IMR-90 (cell line): ENCODE measurements at regions not wholly inside any gene's neighbourhood (a gene's known extent, or its start where the extent isn't known, plus 50 kb on each side); places are given as distances from the start of the nearest gene placed in this dataset.

ENCODE experiments used
- ATAC-seq: fragments of 200-7000 bp; cut with Tn5 transposase; 2 replicates; pipeline ENCODE4 v1.9.1; 2020; ENCODE audit warnings: low read depth, mild to moderate bottlenecking, moderate library complexity
- BruUV-seq: library from RNA; stranded (reverse); fragments of 400-500 nt; replicated peaks from 2 replicates; lab custom pipeline; 2021; lab: Mats Ljungman, UMichigan
- CTCF ChIA-PET: fragments of 300-600 bp; formaldehyde crosslinking; extraction: SDS; loops from one replicate; lab custom pipeline; 2021; ENCODE audit warnings: antibody characterized with exemption; lab: Yijun Ruan, JAX
- POLR2A ChIA-PET: fragments of 300-600 bp; sonication (Branson Sonifier 250); formaldehyde crosslinking; loops from one replicate; lab custom pipeline; 2022; ENCODE audit warnings: antibody characterized with exemption; ENCODE audit not compliant: unreplicated experiment; lab: Charles Lee
- DNase-seq: peaks from one replicate; pipeline ENCODE4 v3.0.0; 2013
- H2AFZ ChIP-seq: replicated peaks from 2 replicates; pipeline ENCODE3; 2013; ENCODE audit warnings: low read length, mild to moderate bottlenecking; ENCODE audit not compliant: poor library complexity
- H2AK5ac ChIP-seq: 2 replicates; pipeline ENCODE4 v1.6.1; 2013; ENCODE audit warnings: low read depth, low read length, inconsistent platforms
- H2AK9ac ChIP-seq: replicated peaks from 2 replicates; pipeline ENCODE3; 2013; ENCODE audit warnings: mild to moderate bottlenecking, low read depth, low read length, moderate library complexity; ENCODE audit not compliant: poor library complexity
- H2BK120ac ChIP-seq: 2 replicates; pipeline ENCODE4 v1.6.1; 2013; ENCODE audit warnings: low read depth, low read length, inconsistent platforms
- H2BK15ac ChIP-seq: 3 replicates; pipeline ENCODE4 v1.6.1; 2013; ENCODE audit warnings: low read depth, low read length, inconsistent platforms
- H2BK20ac ChIP-seq: 2 replicates; pipeline ENCODE4 v1.6.1; 2013; ENCODE audit warnings: low read depth, mild to moderate bottlenecking, inconsistent platforms, low read length, moderate library complexity
- H2BK5ac ChIP-seq: 2 replicates; pipeline ENCODE4 v1.6.1; 2013; ENCODE audit warnings: mild to moderate bottlenecking, low read depth, low read length, inconsistent platforms; ENCODE audit not compliant: poor library complexity, severe bottlenecking
- H3K14ac ChIP-seq: replicated peaks from 2 replicates; pipeline ENCODE4 v1.6.1; 2013; ENCODE audit warnings: low read depth, low read length, inconsistent platforms
- H3K18ac ChIP-seq: 2 replicates; pipeline ENCODE4 v1.6.1; 2013; ENCODE audit warnings: low read depth, low read length, control low read depth
- H3K23ac ChIP-seq: 2 replicates; pipeline ENCODE4 v1.6.1; 2013; ENCODE audit warnings: low read depth, low read length, inconsistent platforms
- H3K27ac ChIP-seq: 2 replicates; pipeline ENCODE4 v1.5.1; 2013; ENCODE audit warnings: mild to moderate bottlenecking, control low read depth, low read length; ENCODE audit not compliant: insufficient read depth
- H3K27me3 ChIP-seq: 2 replicates; pipeline ENCODE4 v1.6.1; 2013; ENCODE audit warnings: low read length; ENCODE audit not compliant: control insufficient read depth, insufficient read depth
- H3K36me3 ChIP-seq: 2 replicates; pipeline ENCODE4 v1.6.1; 2013; ENCODE audit warnings: low read length, mixed read lengths; ENCODE audit not compliant: control insufficient read depth, insufficient read depth
- H3K4ac ChIP-seq: 2 replicates; pipeline ENCODE4 v1.6.1; 2013; ENCODE audit warnings: low read depth, low read length, inconsistent platforms
- H3K4me1 ChIP-seq: 2 replicates; pipeline ENCODE4 v1.6.1; 2013; ENCODE audit warnings: low read length, mixed read lengths; ENCODE audit not compliant: control insufficient read depth, insufficient read depth
- H3K4me2 ChIP-seq: 2 replicates; pipeline ENCODE4 v1.6.1; 2013; ENCODE audit warnings: low read depth, mild to moderate bottlenecking, control low read depth, low read length, moderate library complexity
- H3K4me3 ChIP-seq: 2 replicates; pipeline ENCODE4 v1.5.1; 2013; ENCODE audit warnings: low read depth, mild to moderate bottlenecking, control low read depth, low read length, moderate library complexity; ENCODE audit not compliant: insufficient read depth
- H3K56ac ChIP-seq: 2 replicates; pipeline ENCODE4 v1.6.1; 2013; ENCODE audit warnings: low read length, inconsistent platforms; ENCODE audit not compliant: insufficient read depth; ENCODE audit errors: extremely low read depth
- H3K79me1 ChIP-seq, 2 experiments: 2 replicates each; pipeline ENCODE4 v1.6.1; 2013; ENCODE audit warnings: low read length in 2 of 2, inconsistent platforms in 1 of 2, low read depth in 1 of 2
- H3K9ac ChIP-seq: 2 replicates; pipeline ENCODE4 v1.6.1; 2013; ENCODE audit warnings: low read depth, low read length, control low read depth
- H3K9me1 ChIP-seq: 2 replicates; pipeline ENCODE4 v1.6.1; 2013; ENCODE audit warnings: low read length, inconsistent platforms; ENCODE audit not compliant: insufficient read depth
- H3K9me3 ChIP-seq: 2 replicates; pipeline ENCODE4 v1.6.1; 2013; ENCODE audit warnings: low read length; ENCODE audit not compliant: control insufficient read depth, insufficient read depth
- H4K20me1 ChIP-seq: 2 replicates; pipeline ENCODE4 v1.6.1; 2013; ENCODE audit warnings: low read length, inconsistent platforms; ENCODE audit not compliant: insufficient read depth
- H4K5ac ChIP-seq: 2 replicates; pipeline ENCODE4 v1.6.1; 2013; ENCODE audit warnings: mild to moderate bottlenecking, low read depth, low read length, control low read depth
- H4K8ac ChIP-seq, 2 experiments: 2 replicates each; pipeline ENCODE4 v1.6.1; 2013; ENCODE audit warnings: low read depth in 2 of 2, low read length in 2 of 2, control low read depth in 1 of 2, inconsistent platforms in 1 of 2
- H4K91ac ChIP-seq: 2 replicates; pipeline ENCODE4 v1.6.1; 2013; ENCODE audit warnings: low read depth, low read length, inconsistent platforms; ENCODE audit not compliant: insufficient read depth
- CEBPB ChIP-seq: IDR thresholded peaks from 2 replicates; pipeline ENCODE4 v1.6.1; 2012; ENCODE audit warnings: low read depth, low read length, improper control_type of control experiment
- CHD1 ChIP-seq: IDR thresholded peaks from 2 replicates; pipeline ENCODE4 v1.6.1; 2012; ENCODE audit warnings: low read depth, low read length, improper control_type of control experiment
- RAD21 ChIP-seq: IDR thresholded peaks from 2 replicates; pipeline ENCODE4 v1.6.1; 2012; ENCODE audit warnings: low read length, improper control_type of control experiment
- WGBS, 2 experiments: methylation state at CpG; one replicate each; pipeline versions ENCODE4 v1.1.5 to v1.1.7; 2013; ENCODE audit warnings: missing lambda C conversion rate in 2 of 2; ENCODE audit not compliant: insufficient read length in 1 of 2; ENCODE audit errors: extremely low coverage in 2 of 2; 5-methylcytosine and 5-hydroxymethylcytosine counted together
- dilution Hi-C: fragments of 300-500 bp; cut with HindIII; formaldehyde crosslinking; loops from one replicate; pipeline ENCODE4 v1.14.3; 2018; ENCODE audit warnings: low sequenced_read_pairs; ENCODE audit not compliant: unreplicated experiment
- in situ Hi-C: fragments of 300-500 bp; cut with MboI; formaldehyde crosslinking; loops from 3 replicates; pipeline ENCODE4 v1.14.3; 2019; ENCODE audit warnings: low sequenced_read_pairs, inconsistent platforms, mixed read lengths
- intact Hi-C: fragments of 100-400 bp; cut with micrococcal nuclease; formaldehyde crosslinking; loops from 2 replicates; pipeline ENCODE4 v1.10.0; 2022
- TF ChIP-seq, protein P1 (sequence below): conservative IDR thresholded peaks from 2 replicates; pipeline ENCODE4 v1.5.1; 2012; ENCODE audit warnings: mild to moderate bottlenecking, low read depth, low read length, improper control_type of control experiment

DNA sequence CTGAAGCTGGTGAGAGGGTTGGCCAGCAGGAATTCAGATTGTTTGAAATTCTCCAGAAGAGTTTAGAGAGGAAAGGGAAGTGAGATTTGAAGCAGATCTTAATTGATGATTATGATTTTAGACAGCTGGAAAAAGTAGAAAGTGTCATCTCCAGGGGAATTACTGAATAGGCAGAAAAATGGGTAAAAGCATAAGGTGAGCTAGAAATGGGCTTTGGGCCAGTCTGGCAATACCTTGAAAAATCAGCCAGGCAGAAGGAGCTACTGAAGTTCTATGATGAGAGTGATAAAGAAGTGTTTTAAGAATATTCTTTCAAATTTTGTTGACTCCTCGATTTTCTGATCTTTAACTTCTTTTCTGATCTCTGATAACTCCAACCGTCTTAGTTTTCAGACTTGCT lies 172.9 kb upstream of the CCDC150 start:
- H3K36me3 ChIP-seq, result no peaks in the 10 kb centered on the region
- no peak overlapping the region for H2BK120ac ChIP-seq
- no peak overlapping the region for H3K4ac ChIP-seq
- no peak overlapping the region for H3K56ac ChIP-seq
- peaks cover 2% of the 10 kb centered on the region; the same call in 1 of the 2 replicates for H3K27me3 ChIP-seq
- no peak overlapping the region for H4K91ac ChIP-seq
- H4K20me1 ChIP-seq, result no peaks in the 10 kb centered on the region
- H3K4me1 ChIP-seq, result no peaks in the 10 kb centered on the region
- H2AFZ ChIP-seq, result no peak overlapping the region
- no peak overlapping the region for H3K23ac ChIP-seq
- H2BK5ac ChIP-seq, result no peak overlapping the region
- H4K8ac ChIP-seq, result no peak overlapping the region
- no peak overlapping the region for H2AK5ac ChIP-seq
- in situ Hi-C loops, result no loop called here
- H3K27ac ChIP-seq, result no peak overlapping the region
- BruUV-seq, result no TSS peak
- no peak overlapping the region for H3K4me2 ChIP-seq
- no peak overlapping the region for H3K9ac ChIP-seq
- no peaks in the 10 kb centered on the region for H3K79me1 ChIP-seq
- no CpG with 5 or more reads among the region's 2 CpGs for WGBS, 2 experiments
- no peaks in the 10 kb centered on the region for H3K9me3 ChIP-seq
- no peaks in the 10 kb centered on the region for H3K9me1 ChIP-seq
- no peak overlapping the region for H3K18ac ChIP-seq
- ChIA-PET POLR2A (no interaction called here), CTCF (interaction anchor here (0.6 to 3.5 kb wide), 2 partner anchors 13 to 200 kb away, joined by 3 to 13 read pairs; no protein-coding TSS in a partner anchor)
- H4K5ac ChIP-seq, result no peak overlapping the region
- DNase-seq (no peak), ATAC-seq (no peak)
- TF ChIP-seq RAD21, result no peak
- TF ChIP-seq, protein P1, sequence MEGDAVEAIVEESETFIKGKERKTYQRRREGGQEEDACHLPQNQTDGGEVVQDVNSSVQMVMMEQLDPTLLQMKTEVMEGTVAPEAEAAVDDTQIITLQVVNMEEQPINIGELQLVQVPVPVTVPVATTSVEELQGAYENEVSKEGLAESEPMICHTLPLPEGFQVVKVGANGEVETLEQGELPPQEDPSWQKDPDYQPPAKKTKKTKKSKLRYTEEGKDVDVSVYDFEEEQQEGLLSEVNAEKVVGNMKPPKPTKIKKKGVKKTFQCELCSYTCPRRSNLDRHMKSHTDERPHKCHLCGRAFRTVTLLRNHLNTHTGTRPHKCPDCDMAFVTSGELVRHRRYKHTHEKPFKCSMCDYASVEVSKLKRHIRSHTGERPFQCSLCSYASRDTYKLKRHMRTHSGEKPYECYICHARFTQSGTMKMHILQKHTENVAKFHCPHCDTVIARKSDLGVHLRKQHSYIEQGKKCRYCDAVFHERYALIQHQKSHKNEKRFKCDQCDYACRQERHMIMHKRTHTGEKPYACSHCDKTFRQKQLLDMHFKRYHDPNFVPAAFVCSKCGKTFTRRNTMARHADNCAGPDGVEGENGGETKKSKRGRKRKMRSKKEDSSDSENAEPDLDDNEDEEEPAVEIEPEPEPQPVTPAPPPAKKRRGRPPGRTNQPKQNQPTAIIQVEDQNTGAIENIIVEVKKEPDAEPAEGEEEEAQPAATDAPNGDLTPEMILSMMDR, result no peak
- TF ChIP-seq CEBPB, result no peak
- TF ChIP-seq CHD1, result no peak
- dilution Hi-C loops, result no loop called here
- H2BK15ac ChIP-seq, result no peak overlapping the region
- no peak overlapping the region for H3K4me3 ChIP-seq
- no peak overlapping the region for H2BK20ac ChIP-seq
- H2AK9ac ChIP-seq, result no peak overlapping the region
- intact Hi-C loops, result loop anchor here (10.0 kb wide), 1 partner anchor 298 kb away; no protein-coding TSS in a partner anchor
- no peak overlapping the region for H3K14ac ChIP-seq
